ENCODE measurements at regions not wholly inside any gene's neighbourhood (a gene's known extent, or its start where the extent isn't known, plus 50 kb on each side); places are given as distances from the start of the nearest gene placed in this dataset.

GRCh38 chr6:22875845-22876244, 306.5 kb downstream of the HDGFL1 start:
- TF ChIP-seq EZH2 (IDR thresholded peaks at IDR 0.05) = no peak
- TF ChIP-seq, protein P1, sequence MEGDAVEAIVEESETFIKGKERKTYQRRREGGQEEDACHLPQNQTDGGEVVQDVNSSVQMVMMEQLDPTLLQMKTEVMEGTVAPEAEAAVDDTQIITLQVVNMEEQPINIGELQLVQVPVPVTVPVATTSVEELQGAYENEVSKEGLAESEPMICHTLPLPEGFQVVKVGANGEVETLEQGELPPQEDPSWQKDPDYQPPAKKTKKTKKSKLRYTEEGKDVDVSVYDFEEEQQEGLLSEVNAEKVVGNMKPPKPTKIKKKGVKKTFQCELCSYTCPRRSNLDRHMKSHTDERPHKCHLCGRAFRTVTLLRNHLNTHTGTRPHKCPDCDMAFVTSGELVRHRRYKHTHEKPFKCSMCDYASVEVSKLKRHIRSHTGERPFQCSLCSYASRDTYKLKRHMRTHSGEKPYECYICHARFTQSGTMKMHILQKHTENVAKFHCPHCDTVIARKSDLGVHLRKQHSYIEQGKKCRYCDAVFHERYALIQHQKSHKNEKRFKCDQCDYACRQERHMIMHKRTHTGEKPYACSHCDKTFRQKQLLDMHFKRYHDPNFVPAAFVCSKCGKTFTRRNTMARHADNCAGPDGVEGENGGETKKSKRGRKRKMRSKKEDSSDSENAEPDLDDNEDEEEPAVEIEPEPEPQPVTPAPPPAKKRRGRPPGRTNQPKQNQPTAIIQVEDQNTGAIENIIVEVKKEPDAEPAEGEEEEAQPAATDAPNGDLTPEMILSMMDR (IDR thresholded peaks at IDR 0.05) = no peak
- no peak for TF ChIP-seq EZH2phosphoT487 (IDR thresholded peaks at IDR 0.05)

Data from neural progenitor cell (in vitro differentiated cells).